ENCODE measurements at regions not wholly inside any gene's neighbourhood (a gene's known extent, or its start where the extent isn't known, plus 50 kb on each side); places are given as distances from the start of the nearest gene placed in this dataset.

DNA sequence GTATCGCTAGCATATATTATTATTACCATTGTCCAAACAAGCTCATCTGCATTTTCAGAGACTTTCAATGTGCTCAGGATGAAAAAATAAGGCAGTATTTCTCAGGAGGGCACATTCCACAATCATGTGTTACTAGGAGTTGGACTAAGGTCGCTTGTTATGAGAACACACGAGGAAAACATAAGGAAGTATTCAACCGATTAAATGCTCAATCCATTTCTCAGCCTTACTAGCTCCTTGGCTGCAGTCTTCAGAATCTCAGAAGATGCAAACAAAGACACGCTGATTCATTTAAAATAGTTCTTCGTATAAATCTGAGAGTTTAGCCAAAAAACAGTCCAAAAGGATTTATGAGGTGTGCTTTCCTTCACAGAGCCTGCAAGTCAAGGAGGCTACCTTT lies 82.0 kb upstream of the JAK1 start:
- Mint-ChIP-seq H3K27ac (peak overlapping the region in 1 of 3 experiments; percentile 7), H3K36me3 (ENCODE audit: low read depth) (no peaks in the 10 kb centered on the region), H3K4me1 (peaks cover 4% of the 10 kb centered on the region), H3K27me3 (ENCODE audit: low read depth) (no peaks in the 10 kb centered on the region), H3K9me3 (no peaks in the 10 kb centered on the region), H3K4me3 (no peak overlapping the region)
- TF ChIP-seq CTCF (IDR thresholded peaks at IDR 0.05; ENCODE audit: unreplicated experiment in 3 of 3): no peak

DNA sequence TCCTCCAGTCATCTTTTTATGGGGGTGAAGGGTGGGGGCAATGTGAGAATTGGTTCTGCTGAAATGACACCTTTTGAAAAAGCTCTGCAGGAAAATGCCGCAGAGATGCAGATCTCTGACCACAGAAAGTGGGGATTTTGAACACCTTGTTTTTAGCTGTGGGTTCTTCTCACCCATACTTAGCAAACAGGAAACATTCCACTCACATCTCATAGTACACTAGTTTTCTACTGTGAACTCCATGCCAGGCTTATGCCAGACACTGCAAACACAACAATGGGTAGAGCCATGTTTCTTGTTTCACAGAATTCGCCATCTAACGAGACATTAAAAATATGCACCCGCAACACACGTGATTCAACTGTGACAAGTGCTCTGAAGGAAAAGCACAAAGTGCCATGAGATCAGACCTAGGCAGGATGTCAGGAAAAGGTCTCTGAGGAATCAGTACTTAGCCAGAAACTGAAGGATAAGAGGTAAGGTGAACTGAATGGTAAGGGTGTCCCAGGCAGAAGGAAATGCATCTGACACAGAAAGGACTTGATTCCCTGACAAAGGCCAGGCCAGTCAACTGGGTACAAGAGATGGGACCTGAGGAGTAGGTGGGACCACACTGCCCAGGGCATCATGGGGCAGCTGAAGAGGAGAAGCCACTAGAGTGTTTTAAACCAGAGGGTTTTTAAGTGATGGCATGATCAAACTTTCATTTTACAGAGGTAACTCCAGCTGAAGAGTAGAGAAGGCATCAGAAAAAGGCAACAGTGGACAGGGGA lies 83.8 kb upstream of the JAK1 start:
- no peak overlapping the region for H3K27ac Mint-ChIP-seq
- no peak for TF ChIP-seq CTCF (IDR thresholded peaks at IDR 0.05; ENCODE audit: unreplicated experiment in 3 of 3)
- H3K4me1 Mint-ChIP-seq: peaks cover 4% of the 10 kb centered on the region
- no peak overlapping the region for H3K4me3 Mint-ChIP-seq
- H3K36me3 Mint-ChIP-seq (ENCODE audit: low read depth): peaks cover 5% of the 10 kb centered on the region
- no peaks in the 10 kb centered on the region for H3K9me3 Mint-ChIP-seq
- H3K27me3 Mint-ChIP-seq (ENCODE audit: low read depth): no peaks in the 10 kb centered on the region

- H3K27ac Mint-ChIP-seq: no peak overlapping the region
- H3K4me3 Mint-ChIP-seq: no peak overlapping the region
- TF ChIP-seq CTCF (IDR thresholded peaks at IDR 0.05; ENCODE audit: unreplicated experiment in 3 of 3): no peak
- no peaks in the 10 kb centered on the region for H3K27me3 Mint-ChIP-seq (ENCODE audit: low read depth)
- no peaks in the 10 kb centered on the region for H3K9me3 Mint-ChIP-seq
- H3K36me3 Mint-ChIP-seq (ENCODE audit: low read depth): peaks cover 11% of the 10 kb centered on the region
- H3K4me1 Mint-ChIP-seq: peaks cover 4% of the 10 kb centered on the region
Measured at GRCh38 chr1:65050735-65051134, 84.4 kb upstream of the JAK1 start.

- no peak overlapping the region for H3K4me3 Mint-ChIP-seq
- no peaks in the 10 kb centered on the region for H3K4me1 Mint-ChIP-seq
- H3K36me3 Mint-ChIP-seq (ENCODE audit: low read depth): peaks cover 20% of the 10 kb centered on the region
- H3K9me3 Mint-ChIP-seq: no peaks in the 10 kb centered on the region
- no peaks in the 10 kb centered on the region for H3K27me3 Mint-ChIP-seq (ENCODE audit: low read depth)
- no peak overlapping the region for H3K27ac Mint-ChIP-seq
- TF ChIP-seq CTCF (IDR thresholded peaks at IDR 0.05; ENCODE audit: unreplicated experiment in 3 of 3): no peak
Measured at GRCh38 chr1:65054481-65054880, 88.1 kb upstream of the JAK1 start.

- H3K36me3 Mint-ChIP-seq (ENCODE audit: low read depth): peaks cover 20% of the 10 kb centered on the region
- H3K27me3 Mint-ChIP-seq (ENCODE audit: low read depth): no peaks in the 10 kb centered on the region
- no peak overlapping the region for H3K4me3 Mint-ChIP-seq
- no peak for TF ChIP-seq CTCF (IDR thresholded peaks at IDR 0.05; ENCODE audit: unreplicated experiment in 3 of 3)
- no peaks in the 10 kb centered on the region for H3K9me3 Mint-ChIP-seq
- no peak overlapping the region for H3K27ac Mint-ChIP-seq
- peaks cover 6% of the 10 kb centered on the region for H3K4me1 Mint-ChIP-seq
Measured at GRCh38 chr1:65055747-65056146, 89.4 kb upstream of the JAK1 start.

- no peak for TF ChIP-seq CTCF (IDR thresholded peaks at IDR 0.05; ENCODE audit: unreplicated experiment in 3 of 3)
- Mint-ChIP-seq H3K36me3 (ENCODE audit: low read depth) (peaks cover 20% of the 10 kb centered on the region), H3K4me1 (peaks cover 6% of the 10 kb centered on the region), H3K27me3 (ENCODE audit: low read depth) (no peaks in the 10 kb centered on the region), H3K9me3 (no peaks in the 10 kb centered on the region), H3K27ac (no peak overlapping the region), H3K4me3 (no peak overlapping the region)
Measured at GRCh38 chr1:65056234-65056633, 89.9 kb upstream of the JAK1 start.

Data from nephron (organoid).